ENCODE measurements at regions not wholly inside any gene's neighbourhood (a gene's known extent, or its start where the extent isn't known, plus 50 kb on each side); places are given as distances from the start of the nearest gene placed in this dataset.

DNA sequence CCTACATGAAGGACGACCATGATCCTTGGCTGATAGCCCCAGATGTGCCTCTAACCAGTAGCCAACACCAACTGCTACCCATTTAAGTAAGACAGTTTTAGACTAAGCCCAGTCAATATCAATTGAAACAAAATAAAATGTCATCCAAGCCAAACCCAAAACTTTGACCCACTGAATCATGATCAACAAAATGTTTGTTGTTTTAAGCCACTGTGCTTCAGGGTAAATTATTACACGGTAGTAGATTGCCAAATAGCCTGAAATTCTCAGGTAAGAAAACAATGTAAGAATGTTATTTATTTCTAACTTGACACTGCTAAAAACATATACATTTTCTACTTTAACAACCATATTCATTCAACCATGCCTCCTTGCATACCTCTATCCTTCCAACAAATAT lies 105.5 kb upstream of the PAPPA start (continued):
- TF ChIP-seq, protein P1, sequence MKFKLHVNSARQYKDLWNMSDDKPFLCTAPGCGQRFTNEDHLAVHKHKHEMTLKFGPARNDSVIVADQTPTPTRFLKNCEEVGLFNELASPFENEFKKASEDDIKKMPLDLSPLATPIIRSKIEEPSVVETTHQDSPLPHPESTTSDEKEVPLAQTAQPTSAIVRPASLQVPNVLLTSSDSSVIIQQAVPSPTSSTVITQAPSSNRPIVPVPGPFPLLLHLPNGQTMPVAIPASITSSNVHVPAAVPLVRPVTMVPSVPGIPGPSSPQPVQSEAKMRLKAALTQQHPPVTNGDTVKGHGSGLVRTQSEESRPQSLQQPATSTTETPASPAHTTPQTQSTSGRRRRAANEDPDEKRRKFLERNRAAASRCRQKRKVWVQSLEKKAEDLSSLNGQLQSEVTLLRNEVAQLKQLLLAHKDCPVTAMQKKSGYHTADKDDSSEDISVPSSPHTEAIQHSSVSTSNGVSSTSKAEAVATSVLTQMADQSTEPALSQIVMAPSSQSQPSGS (CRISPR knock-in tag; IDR thresholded peaks at IDR 0.05; ENCODE audit: borderline replicate concordance, low read depth), result no peak
- TF ChIP-seq ZNF396 (CRISPR knock-in tag; IDR thresholded peaks at IDR 0.05; ENCODE audit: borderline replicate concordance), result no peak
- TF ChIP-seq ZNF138 (CRISPR knock-in tag; conservative IDR thresholded peaks at IDR 0.05), result no peak
- TF ChIP-seq, protein P2, sequence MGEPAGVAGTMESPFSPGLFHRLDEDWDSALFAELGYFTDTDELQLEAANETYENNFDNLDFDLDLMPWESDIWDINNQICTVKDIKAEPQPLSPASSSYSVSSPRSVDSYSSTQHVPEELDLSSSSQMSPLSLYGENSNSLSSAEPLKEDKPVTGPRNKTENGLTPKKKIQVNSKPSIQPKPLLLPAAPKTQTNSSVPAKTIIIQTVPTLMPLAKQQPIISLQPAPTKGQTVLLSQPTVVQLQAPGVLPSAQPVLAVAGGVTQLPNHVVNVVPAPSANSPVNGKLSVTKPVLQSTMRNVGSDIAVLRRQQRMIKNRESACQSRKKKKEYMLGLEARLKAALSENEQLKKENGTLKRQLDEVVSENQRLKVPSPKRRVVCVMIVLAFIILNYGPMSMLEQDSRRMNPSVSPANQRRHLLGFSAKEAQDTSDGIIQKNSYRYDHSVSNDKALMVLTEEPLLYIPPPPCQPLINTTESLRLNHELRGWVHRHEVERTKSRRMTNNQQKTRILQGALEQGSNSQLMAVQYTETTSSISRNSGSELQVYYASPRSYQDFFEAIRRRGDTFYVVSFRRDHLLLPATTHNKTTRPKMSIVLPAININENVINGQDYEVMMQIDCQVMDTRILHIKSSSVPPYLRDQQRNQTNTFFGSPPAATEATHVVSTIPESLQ (CRISPR knock-in tag; IDR thresholded peaks at IDR 0.05), result no peak

DNA sequence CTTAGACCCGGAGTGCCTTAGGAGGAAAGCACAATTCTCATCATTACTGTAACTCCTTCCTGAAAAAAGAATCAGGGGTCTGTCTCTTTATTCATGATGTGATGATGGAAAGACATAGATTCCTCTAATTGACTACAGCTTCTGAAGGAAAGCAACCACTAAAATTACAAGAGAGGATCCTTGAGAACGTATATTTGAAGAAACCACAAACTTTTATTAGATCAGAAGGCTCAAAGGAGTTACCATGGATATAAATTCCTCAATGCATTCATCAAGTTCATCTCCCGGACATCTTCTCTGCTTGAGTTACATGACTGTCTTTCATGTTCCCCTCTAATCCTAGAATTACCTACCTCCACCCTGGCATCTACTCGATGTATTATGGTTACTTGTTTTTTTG lies 104.1 kb upstream of the PAPPA start:
- POLR2A ChIA-PET, result no interaction called here
- H3K9me3 Mint-ChIP-seq, result peaks cover 10% of the 10 kb centered on the region
- no peaks in the 10 kb centered on the region for H3K4me1 Mint-ChIP-seq
- H3K4me3 Mint-ChIP-seq, result no peak overlapping the region
- no peaks in the 10 kb centered on the region; the same call in 1 of the 2 replicates for H3K27me3 Mint-ChIP-seq (ENCODE audit: low read depth)
- CTCF ChIA-PET, result no interaction called here
- DNase-seq (ENCODE audit: low spot score), result no peak
- H3K27ac Mint-ChIP-seq, result no peak overlapping the region
- H3K36me3 Mint-ChIP-seq, result no peaks in the 10 kb centered on the region
- no peak for TF ChIP-seq ZNF396 (CRISPR knock-in tag; IDR thresholded peaks at IDR 0.05; ENCODE audit: borderline replicate concordance)
- TF ChIP-seq, protein P3, sequence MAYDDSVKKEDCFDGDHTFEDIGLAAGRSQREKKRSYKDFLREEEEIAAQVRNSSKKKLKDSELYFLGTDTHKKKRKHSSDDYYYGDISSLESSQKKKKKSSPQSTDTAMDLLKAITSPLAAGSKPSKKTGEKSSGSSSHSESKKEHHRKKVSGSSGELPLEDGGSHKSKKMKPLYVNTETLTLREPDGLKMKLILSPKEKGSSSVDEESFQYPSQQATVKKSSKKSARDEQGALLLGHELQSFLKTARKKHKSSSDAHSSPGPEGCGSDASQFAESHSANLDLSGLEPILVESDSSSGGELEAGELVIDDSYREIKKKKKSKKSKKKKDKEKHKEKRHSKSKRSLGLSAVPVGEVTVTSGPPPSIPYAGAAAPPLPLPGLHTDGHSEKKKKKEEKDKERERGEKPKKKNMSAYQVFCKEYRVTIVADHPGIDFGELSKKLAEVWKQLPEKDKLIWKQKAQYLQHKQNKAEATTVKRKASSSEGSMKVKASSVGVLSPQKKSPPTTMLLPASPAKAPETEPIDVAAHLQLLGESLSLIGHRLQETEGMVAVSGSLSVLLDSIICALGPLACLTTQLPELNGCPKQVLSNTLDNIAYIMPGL (CRISPR knock-in tag; IDR thresholded peaks at IDR 0.05), result no peak
- TF ChIP-seq, protein P4, sequence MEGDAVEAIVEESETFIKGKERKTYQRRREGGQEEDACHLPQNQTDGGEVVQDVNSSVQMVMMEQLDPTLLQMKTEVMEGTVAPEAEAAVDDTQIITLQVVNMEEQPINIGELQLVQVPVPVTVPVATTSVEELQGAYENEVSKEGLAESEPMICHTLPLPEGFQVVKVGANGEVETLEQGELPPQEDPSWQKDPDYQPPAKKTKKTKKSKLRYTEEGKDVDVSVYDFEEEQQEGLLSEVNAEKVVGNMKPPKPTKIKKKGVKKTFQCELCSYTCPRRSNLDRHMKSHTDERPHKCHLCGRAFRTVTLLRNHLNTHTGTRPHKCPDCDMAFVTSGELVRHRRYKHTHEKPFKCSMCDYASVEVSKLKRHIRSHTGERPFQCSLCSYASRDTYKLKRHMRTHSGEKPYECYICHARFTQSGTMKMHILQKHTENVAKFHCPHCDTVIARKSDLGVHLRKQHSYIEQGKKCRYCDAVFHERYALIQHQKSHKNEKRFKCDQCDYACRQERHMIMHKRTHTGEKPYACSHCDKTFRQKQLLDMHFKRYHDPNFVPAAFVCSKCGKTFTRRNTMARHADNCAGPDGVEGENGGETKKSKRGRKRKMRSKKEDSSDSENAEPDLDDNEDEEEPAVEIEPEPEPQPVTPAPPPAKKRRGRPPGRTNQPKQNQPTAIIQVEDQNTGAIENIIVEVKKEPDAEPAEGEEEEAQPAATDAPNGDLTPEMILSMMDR (IDR thresholded peaks at IDR 0.05), result no peak
- TF ChIP-seq, protein P1 (CRISPR knock-in tag; IDR thresholded peaks at IDR 0.05; ENCODE audit: borderline replicate concordance, low read depth), result no peak
- TF ChIP-seq, protein P5, sequence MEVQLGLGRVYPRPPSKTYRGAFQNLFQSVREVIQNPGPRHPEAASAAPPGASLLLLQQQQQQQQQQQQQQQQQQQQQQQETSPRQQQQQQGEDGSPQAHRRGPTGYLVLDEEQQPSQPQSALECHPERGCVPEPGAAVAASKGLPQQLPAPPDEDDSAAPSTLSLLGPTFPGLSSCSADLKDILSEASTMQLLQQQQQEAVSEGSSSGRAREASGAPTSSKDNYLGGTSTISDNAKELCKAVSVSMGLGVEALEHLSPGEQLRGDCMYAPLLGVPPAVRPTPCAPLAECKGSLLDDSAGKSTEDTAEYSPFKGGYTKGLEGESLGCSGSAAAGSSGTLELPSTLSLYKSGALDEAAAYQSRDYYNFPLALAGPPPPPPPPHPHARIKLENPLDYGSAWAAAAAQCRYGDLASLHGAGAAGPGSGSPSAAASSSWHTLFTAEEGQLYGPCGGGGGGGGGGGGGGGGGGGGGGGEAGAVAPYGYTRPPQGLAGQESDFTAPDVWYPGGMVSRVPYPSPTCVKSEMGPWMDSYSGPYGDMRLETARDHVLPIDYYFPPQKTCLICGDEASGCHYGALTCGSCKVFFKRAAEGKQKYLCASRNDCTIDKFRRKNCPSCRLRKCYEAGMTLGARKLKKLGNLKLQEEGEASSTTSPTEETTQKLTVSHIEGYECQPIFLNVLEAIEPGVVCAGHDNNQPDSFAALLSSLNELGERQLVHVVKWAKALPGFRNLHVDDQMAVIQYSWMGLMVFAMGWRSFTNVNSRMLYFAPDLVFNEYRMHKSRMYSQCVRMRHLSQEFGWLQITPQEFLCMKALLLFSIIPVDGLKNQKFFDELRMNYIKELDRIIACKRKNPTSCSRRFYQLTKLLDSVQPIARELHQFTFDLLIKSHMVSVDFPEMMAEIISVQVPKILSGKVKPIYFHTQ (CRISPR knock-in tag; IDR thresholded peaks at IDR 0.05), result no peak
- TF ChIP-seq, protein P6, sequence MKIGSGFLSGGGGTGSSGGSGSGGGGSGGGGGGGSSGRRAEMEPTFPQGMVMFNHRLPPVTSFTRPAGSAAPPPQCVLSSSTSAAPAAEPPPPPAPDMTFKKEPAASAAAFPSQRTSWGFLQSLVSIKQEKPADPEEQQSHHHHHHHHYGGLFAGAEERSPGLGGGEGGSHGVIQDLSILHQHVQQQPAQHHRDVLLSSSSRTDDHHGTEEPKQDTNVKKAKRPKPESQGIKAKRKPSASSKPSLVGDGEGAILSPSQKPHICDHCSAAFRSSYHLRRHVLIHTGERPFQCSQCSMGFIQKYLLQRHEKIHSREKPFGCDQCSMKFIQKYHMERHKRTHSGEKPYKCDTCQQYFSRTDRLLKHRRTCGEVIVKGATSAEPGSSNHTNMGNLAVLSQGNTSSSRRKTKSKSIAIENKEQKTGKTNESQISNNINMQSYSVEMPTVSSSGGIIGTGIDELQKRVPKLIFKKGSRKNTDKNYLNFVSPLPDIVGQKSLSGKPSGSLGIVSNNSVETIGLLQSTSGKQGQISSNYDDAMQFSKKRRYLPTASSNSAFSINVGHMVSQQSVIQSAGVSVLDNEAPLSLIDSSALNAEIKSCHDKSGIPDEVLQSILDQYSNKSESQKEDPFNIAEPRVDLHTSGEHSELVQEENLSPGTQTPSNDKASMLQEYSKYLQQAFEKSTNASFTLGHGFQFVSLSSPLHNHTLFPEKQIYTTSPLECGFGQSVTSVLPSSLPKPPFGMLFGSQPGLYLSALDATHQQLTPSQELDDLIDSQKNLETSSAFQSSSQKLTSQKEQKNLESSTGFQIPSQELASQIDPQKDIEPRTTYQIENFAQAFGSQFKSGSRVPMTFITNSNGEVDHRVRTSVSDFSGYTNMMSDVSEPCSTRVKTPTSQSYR (CRISPR knock-in tag; IDR thresholded peaks at IDR 0.05), result no peak
- TF ChIP-seq ATF1 (CRISPR knock-in tag; IDR thresholded peaks at IDR 0.05), result no peak
- TF ChIP-seq, protein P7, sequence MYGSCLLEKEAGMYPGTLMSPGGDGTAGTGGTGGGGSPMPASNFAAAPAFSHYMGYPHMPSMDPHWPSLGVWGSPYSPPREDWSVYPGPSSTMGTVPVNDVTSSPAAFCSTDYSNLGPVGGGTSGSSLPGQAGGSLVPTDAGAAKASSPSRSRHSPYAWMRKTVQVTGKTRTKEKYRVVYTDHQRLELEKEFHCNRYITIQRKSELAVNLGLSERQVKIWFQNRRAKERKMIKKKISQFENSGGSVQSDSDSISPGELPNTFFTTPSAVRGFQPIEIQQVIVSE (CRISPR knock-in tag; IDR thresholded peaks at IDR 0.05; ENCODE audit: borderline replicate concordance), result no peak
- no peak for TF ChIP-seq RELA (CRISPR knock-in tag; IDR thresholded peaks at IDR 0.05; ENCODE audit: borderline replicate concordance)
- no peak for TF ChIP-seq OVOL2 (CRISPR knock-in tag; IDR thresholded peaks at IDR 0.05; ENCODE audit: borderline replicate concordance)
- no peak for TF ChIP-seq CREM (CRISPR knock-in tag; IDR thresholded peaks at IDR 0.05)
- no peak for TF ChIP-seq MXD4 (CRISPR knock-in tag; IDR thresholded peaks at IDR 0.05; ENCODE audit: borderline replicate concordance)
- TF ChIP-seq SMAD3 (CRISPR knock-in tag; IDR thresholded peaks at IDR 0.05; ENCODE audit: borderline replicate concordance), result no peak
- no peak for TF ChIP-seq CREB1 (CRISPR knock-in tag; IDR thresholded peaks at IDR 0.05)
- TF ChIP-seq, protein P8, sequence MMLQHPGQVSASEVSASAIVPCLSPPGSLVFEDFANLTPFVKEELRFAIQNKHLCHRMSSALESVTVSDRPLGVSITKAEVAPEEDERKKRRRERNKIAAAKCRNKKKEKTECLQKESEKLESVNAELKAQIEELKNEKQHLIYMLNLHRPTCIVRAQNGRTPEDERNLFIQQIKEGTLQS (CRISPR knock-in tag; conservative IDR thresholded peaks at IDR 0.05), result no peak
- ATAC-seq, result no peak
